22Rv1 (cell line): ENCODE measurements at regions not wholly inside any gene's neighbourhood (a gene's known extent, or its start where the extent isn't known, plus 50 kb on each side); places are given as distances from the start of the nearest gene placed in this dataset.

Experiments used
- ZFX ChIP-seq: fragments of 450-650 bp; IDR thresholded peaks from 2 replicates; pipeline ENCODE4 v1.6.1; 2017; ENCODE audit warnings: antibody characterized with exemption, borderline replicate concordance
- TF ChIP-seq, protein P1 (sequence below): fragments of 450-650 bp; IDR thresholded peaks from 2 replicates; pipeline ENCODE4 v1.5.1; 2017; ENCODE audit warnings: mild to moderate bottlenecking

DNA sequence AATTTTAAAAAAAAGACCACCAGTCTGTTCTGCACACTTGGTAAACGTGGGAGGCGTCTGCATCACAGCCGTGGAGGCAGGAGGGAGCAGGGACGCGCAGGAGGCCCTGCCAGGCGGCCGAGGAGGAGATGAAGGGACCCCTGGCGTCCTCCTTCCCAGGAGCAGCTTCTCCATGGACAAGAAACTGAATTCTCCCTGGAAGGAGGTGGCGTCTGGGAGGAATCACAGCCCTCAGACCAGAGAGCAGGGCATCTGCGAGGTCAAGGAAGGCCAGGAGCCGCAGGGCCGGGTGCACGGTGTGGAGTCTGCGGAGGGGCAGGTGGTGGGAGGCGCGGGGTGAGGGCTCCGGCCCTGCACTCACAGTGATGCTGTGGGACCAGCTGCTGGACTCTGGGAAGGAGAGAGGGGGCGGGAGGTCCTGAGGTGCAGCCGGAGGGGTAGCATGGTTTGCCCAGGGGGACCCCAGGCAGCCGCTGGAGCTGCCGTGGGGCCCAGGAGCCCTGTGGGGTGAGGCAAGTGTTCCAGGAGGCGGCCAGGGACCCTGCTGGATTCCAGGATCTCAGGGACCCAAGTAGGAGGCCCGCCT, 73.5 kb upstream of the GALNT9 start:
- TF ChIP-seq, protein P1, sequence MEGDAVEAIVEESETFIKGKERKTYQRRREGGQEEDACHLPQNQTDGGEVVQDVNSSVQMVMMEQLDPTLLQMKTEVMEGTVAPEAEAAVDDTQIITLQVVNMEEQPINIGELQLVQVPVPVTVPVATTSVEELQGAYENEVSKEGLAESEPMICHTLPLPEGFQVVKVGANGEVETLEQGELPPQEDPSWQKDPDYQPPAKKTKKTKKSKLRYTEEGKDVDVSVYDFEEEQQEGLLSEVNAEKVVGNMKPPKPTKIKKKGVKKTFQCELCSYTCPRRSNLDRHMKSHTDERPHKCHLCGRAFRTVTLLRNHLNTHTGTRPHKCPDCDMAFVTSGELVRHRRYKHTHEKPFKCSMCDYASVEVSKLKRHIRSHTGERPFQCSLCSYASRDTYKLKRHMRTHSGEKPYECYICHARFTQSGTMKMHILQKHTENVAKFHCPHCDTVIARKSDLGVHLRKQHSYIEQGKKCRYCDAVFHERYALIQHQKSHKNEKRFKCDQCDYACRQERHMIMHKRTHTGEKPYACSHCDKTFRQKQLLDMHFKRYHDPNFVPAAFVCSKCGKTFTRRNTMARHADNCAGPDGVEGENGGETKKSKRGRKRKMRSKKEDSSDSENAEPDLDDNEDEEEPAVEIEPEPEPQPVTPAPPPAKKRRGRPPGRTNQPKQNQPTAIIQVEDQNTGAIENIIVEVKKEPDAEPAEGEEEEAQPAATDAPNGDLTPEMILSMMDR, result no peak
- no peak for TF ChIP-seq ZFX
